ENCODE measurements at regions not wholly inside any gene's neighbourhood (a gene's known extent, or its start where the extent isn't known, plus 50 kb on each side); places are given as distances from the start of the nearest gene placed in this dataset.
A peak's percentile ranks its signal among the peaks of the same experiment; 100 is the strongest.
"Not testable (repeated sequence)": the region's sequence is repeated elsewhere in the genome, so short reads cannot be mapped to it uniquely, and the experiment has no call there.

DNA sequence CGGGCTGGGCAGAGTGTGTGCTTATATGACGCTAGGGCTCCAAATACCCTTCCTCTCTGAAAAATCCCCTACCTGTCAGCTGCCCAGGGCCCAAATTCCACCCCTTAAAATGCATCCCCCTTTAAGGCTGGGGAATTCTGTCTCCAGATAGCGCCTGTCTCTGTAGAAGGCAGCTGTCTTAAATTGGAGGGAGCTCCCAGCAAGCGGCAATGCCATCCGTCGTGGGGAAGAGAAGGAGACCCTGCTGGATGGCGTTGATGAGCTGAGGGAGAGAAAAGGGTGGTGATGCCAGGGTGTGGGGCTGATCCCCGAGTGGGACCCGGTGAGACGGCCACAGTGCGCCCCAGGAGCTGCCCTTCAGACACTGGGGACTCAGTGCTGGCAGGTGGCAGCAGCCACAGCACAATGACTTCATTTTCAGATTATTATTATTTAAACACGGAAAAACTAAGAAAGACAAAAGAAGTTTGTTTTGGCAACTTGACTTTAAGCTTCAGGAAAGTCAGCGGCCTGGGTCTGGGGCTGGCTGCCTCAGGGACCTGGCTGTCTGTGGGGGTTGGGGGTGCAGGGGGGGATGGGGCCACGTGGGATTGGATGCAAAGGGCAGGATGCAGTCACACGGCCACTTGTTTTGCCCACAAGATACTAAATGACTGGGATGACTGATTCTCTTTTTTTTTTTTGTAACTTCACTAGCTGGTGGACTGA lies 152.8 kb downstream of the TFCP2L1 start:
- no peak for DNase-seq (ENCODE audit: low spot score)

DNA sequence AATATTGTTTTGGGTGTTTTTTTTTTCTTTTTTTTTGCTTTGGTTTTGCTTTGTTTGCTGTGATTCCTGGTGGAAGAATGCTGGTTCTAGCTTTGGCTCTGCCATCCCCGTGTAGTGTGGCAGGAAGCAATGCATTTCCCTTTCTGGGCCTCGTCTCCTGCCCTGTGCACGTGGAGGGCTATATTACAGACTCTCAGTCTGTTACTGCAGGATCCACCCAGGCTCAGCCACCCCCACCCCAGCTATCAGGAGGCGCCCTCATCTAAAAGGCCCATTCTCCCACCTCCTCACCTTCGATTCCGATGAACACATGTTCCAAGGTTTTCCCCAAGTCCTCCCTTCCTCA lies 152.3 kb downstream of the TFCP2L1 start:
- DNase-seq (ENCODE audit: low spot score) = no peak

DNA sequence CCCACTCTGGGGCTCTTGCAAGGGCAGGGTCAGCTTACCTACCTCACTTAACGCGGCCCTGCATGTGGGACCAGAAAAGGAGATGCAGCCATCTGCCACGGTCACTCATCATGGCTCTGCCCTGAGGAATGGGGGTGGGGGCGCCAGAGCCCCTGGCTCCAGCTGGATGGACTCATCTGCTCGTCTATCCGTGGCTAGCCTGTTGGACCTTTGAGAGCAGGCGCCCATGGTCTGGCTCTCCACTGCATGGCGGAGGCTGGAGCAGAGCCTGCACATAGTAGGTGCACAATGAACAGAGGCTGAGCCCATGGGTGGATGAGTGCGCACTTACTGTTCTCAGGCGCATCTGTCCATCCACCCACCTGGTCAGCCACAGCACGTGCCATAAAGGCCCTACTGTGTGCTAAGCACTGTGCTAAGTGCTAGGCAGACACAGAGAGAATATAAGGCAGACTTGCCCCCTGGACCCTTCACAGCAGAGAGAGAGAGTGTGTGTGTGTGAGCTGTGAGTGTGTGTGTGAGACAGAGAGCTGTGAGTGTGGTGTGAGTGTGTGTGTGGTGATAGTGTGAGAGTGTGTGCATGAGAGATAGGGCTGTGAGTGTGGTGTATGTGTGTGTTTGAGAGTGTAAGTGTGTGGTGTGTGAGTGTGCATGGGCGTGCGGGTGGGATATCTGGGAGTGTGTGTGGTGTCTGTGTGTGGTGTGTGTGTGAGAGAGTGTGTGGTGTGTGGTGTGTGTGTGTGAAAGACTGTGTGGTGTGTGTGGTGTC lies 151.3 kb downstream of the TFCP2L1 start:
- DNase-seq (ENCODE audit: low spot score) = no peak

GRCh38 chr2:121134728-121135127 lies 150.3 kb downstream of the TFCP2L1 start:
- no peak for DNase-seq (ENCODE audit: low spot score)

DNA sequence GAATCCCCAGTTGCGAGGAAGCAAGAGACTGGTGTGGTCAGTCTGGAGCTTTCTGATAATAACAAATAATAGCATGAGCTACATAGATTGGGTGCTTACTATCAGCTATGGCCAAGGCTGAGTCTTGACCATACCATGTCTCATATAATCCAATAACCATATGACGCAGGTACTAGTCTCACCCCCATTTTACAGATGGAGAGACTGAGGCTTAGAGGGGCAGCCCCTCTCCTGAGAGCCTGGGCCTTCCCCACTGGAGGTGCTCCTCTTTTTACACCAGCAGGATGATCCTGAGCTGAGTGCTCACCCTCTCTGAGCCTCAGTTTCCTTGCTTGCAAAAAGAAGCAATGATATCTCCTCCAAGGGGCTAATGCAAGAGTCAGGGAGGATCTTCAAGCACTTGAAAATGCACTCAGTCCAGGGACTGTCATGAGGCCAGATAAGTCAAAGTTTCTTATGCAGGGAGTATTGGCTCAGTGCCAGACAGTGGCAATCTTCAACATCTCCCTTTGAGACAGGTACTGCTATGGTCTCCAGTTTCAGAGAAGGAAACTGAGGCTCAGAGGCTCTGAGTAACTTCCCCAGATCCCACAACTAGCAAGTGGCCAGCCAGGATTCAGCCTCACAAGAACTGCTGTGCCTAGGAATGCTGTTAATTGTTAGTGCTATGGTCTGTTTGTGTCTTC lies 149.7 kb downstream of the TFCP2L1 start:
- DNase-seq (ENCODE audit: low spot score) = no peak

DNA sequence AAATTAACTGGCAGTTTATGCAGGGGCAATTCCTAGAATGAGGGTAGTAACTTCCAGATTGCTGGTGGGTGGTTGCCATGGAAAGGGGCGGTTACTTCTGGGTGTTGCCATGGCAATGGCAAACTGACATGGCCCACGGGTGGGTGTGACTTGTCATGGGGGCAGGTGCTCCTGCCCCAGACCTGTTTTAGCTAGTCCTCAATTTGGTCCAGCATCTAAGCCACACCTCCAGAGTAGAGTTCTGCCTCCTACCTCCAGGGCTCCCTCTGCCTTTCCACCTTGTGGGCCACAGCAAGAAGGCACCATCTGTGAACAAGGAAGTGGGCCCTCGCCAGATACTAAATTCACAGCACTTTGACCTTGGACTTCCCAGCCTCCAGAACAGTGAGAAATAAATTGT lies 148.7 kb downstream of the TFCP2L1 start:
- DNase-seq (ENCODE audit: low spot score) = no peak

DNA sequence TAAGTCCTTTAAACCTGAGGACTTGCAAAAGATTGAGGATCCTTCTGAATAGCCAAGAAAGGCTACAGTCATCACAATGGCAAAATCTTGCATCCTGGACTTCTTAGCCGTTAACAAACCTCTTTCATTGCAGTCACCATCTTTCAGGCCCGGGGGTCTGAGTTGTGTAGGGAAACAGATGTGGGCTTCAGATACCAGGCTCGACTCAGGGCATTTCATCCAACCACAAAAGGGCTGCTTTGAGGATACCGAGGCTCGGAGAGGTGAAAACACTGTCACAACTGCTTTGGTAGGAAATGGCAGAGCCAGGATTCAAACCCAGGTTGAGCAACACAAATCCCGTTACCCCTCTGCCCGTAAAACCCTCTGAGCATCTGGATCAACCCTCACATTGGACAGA lies 147.4 kb downstream of the TFCP2L1 start:
- DNase-seq (ENCODE audit: low spot score) = no peak

- DNase-seq (ENCODE audit: low spot score) = no peak
Measured at GRCh38 chr2:121140734-121141133, 144.3 kb downstream of the TFCP2L1 start.

DNA sequence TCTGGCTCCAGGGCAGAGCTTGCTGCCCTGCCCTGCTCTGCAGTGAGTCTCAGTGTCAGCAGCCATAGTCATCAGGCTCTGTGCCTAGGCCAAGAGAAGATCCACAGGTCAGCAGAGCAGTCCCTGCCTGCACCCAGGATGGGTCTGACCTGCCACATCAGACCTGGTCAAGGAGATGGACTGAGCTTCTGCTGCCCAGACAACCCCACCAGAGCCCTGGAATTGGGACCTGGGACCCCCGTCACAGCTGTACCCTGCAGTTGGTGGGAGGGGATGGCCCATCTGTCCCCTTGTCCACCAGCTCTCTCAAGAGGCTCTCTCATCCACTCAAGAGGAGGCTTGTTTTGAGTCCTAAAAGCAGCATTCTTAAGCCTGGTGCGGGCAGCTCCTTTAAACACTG lies 142.6 kb downstream of the TFCP2L1 start:
- DNase-seq (ENCODE audit: low spot score) = no peak

- no peak for DNase-seq (ENCODE audit: low spot score)
Measured at GRCh38 chr2:121144111-121144510, 140.9 kb downstream of the TFCP2L1 start.

- no peak for DNase-seq (ENCODE audit: low spot score)
Measured at GRCh38 chr2:121146630-121147029, 138.4 kb downstream of the TFCP2L1 start.

GRCh38 chr2:121147766-121148165 lies 137.2 kb downstream of the TFCP2L1 start:
- DNase-seq (ENCODE audit: low spot score) = no peak

DNA sequence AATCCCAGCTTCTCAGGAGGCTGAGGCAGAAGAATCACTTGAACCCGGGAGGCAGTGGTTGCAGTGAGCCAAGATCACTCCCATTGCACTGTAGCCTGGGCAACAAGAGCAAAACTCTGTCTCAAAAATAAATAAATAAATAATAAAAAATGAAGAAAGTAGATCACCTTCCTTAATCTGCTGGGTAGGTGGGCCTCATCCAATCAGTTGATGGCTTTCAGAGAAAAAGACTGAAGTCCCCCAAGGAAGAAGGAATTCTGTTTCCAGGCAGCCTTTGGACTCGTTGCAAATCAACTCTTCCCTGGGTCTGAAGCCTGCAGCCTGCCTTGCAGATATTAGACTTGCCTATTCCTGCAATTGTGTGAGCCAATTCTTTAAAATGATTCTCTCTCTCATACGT lies 136.5 kb downstream of the TFCP2L1 start:
- no peak for DNase-seq (ENCODE audit: low spot score)

DNA sequence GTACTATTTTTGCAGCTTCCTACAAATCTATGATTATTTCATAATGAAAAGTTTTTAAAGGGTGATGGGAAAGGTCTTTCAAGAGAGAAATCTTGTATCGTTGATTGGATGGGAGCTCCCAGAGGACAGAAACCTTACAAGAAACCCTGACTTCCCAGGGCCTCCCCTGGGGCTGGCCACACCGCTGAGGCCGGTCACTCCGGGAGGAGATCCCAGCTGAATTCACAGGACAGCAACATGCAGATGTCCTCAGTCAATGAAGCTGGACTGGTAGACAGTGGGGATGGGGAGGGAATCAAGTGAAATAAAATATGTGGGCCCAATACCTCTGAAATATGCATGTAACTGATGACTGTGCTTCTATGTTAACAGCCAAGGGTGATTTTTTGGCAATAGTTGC lies 135.6 kb downstream of the TFCP2L1 start:
- no peak for DNase-seq (ENCODE audit: low spot score)

- DNase-seq (ENCODE audit: low spot score) = no peak
Measured at GRCh38 chr2:121150126-121150525, 134.9 kb downstream of the TFCP2L1 start.

DNA sequence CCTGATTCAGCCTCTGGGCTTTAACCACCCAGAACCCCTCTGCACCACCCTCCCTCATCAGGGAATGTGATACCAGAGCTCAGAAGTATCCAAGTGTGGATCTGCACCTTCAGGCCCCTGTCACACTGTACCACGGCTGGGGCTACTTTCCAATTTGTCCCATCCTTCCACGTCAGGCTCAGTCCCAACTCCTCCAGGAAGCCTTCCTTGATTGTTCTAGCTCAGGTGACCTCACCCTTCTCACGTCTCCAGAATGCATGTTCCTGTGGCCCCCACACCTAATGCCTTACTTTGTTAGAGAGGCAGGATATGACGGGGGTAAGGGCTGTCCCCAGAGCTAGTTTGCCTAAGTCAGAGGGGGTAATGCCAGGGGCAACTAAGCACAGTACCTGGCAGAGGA lies 134.3 kb downstream of the TFCP2L1 start:
- no peak for DNase-seq (ENCODE audit: low spot score)

GRCh38 chr2:121151311-121152109 lies 133.5 kb downstream of the TFCP2L1 start:
- no peak for DNase-seq (ENCODE audit: low spot score)

- no peak for DNase-seq (ENCODE audit: low spot score)
Measured at GRCh38 chr2:121152861-121153260, 132.1 kb downstream of the TFCP2L1 start.

GRCh38 chr2:121153516-121153915 lies 131.5 kb downstream of the TFCP2L1 start:
- DNase-seq (ENCODE audit: low spot score) = no peak

DNA sequence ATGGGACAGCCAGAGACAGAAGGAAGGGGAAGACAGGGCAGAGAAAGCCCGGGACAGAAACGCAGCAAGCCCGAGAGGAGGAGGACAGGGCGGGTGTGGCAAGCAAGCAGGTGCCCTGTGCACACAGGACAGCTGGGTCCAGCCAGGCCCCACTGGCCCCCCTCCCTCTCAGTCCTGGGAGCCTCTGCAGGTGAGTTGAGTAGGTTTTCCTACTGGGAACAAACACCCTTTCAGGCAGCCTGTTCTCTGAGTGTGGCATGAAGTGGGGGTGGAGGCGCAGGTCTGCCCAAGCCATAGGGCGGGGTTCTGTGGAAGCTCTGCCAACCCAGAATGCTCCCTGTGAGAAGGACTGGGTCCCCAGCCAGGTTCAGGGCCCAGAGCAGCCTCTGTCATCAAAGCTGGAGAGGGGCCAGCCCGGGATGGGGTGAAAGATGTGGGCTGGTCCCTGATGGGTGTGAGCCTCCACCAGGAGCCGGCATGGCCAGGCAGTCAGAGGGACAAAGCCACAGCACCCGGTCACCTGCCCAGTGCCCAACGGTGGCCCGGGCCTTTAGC lies 129.4 kb downstream of the TFCP2L1 start:
- peak; percentile 9 for DNase-seq (ENCODE audit: low spot score)

DNA sequence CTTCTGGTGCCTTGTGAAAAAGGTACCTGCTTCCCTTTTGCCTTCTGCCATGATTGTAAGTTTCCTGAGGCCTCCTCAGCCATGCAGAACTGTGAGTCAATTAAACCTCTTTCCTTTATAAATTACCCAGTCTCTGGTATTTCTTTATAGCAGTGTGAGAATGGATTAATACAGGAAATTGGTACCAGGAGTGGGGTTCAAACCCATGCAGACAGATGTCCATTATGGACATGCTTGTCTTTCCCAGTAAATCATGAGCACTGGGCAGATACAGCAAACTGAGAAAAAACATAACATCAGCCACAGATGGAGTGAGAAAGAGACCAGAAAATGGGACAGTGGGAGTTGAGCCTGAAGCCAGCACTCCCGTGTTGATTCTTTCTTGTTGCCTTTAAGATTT lies 127.5 kb downstream of the TFCP2L1 start:
- not testable (repeated sequence) for DNase-seq (ENCODE audit: low spot score)
